Neuronal stem cell (in vitro differentiated cells): ENCODE measurements at regions not wholly inside any gene's neighbourhood (a gene's known extent, or its start where the extent isn't known, plus 50 kb on each side); places are given as distances from the start of the nearest gene placed in this dataset.
A peak's percentile ranks its signal among the peaks of the same experiment; 100 is the strongest.

Experiments
- DNase-seq: peaks from one replicate; pipeline ENCODE4 v3.0.0-alpha.2; 2013; ENCODE audit warnings: low spot score
- H2AFZ ChIP-seq: one replicate; pipeline ENCODE4 v1.6.1; 2013; ENCODE audit warnings: mild to moderate bottlenecking, low read length, inconsistent platforms
- H2AK5ac ChIP-seq: 2 replicates; pipeline ENCODE4 v1.6.1; 2013; ENCODE audit warnings: low read depth, mild to moderate bottlenecking, inconsistent platforms, low read length, moderate library complexity, mixed read lengths
- H2BK120ac ChIP-seq: 2 replicates; pipeline ENCODE4 v1.6.1; 2013; ENCODE audit warnings: low read depth, mild to moderate bottlenecking, inconsistent platforms, low read length, moderate library complexity, mixed read lengths
- H2BK12ac ChIP-seq: one replicate; pipeline ENCODE4 v1.6.1; 2013; ENCODE audit warnings: low read length, inconsistent platforms
- H2BK15ac ChIP-seq: 2 replicates; pipeline ENCODE4 v1.6.1; 2013; ENCODE audit warnings: mild to moderate bottlenecking, low read length, inconsistent platforms, mixed read lengths
- H2BK5ac ChIP-seq: one replicate; pipeline ENCODE4 v1.6.1; 2013; ENCODE audit warnings: inconsistent platforms, mild to moderate bottlenecking, low read length, moderate library complexity
- H3K14ac ChIP-seq: one replicate; pipeline ENCODE4 v1.6.1; 2013; ENCODE audit warnings: low read length, inconsistent platforms
- H3K18ac ChIP-seq: 2 replicates; pipeline ENCODE4 v1.6.1; 2013; ENCODE audit warnings: low read length, inconsistent platforms
- H3K23ac ChIP-seq: 2 replicates; pipeline ENCODE4 v1.6.1; 2013; ENCODE audit warnings: low read depth, mild to moderate bottlenecking, mixed read lengths, low read length, inconsistent platforms; ENCODE audit not compliant: poor library complexity
- H3K27ac ChIP-seq: replicated peaks from 3 replicates; pipeline ENCODE4 v1.5.1; 2013; ENCODE audit warnings: low read length, inconsistent platforms
- H3K27me3 ChIP-seq, 3 experiments: 2 replicates each; pipeline ENCODE4 v1.6.1; 2013; ENCODE audit warnings: low read length in 3 of 3, mild to moderate bottlenecking in 2 of 3, inconsistent platforms in 1 of 3, low read depth in 1 of 3, mixed read lengths in 1 of 3, moderate library complexity in 1 of 3; ENCODE audit not compliant: control insufficient read depth in 3 of 3, insufficient read depth in 3 of 3
- H3K36me3 ChIP-seq, 2 donors: replicated peaks in 1 of 2; 2 replicates each; pipeline ENCODE4 v1.6.1; 2013; ENCODE audit warnings: low read length in 2 of 2; ENCODE audit not compliant: control insufficient read depth in 2 of 2, insufficient read depth in 2 of 2
- H3K4ac ChIP-seq: 2 replicates; pipeline ENCODE4 v1.6.1; 2013; ENCODE audit warnings: inconsistent platforms, mild to moderate bottlenecking, low read length, moderate library complexity
- H3K4me1 ChIP-seq, 2 donors: 1 replicate in 1 of 2; 2 replicates in 1 of 2; pipeline ENCODE4 v1.6.1; 2013; ENCODE audit warnings: low read length in 2 of 2, low read depth in 1 of 2; ENCODE audit not compliant: control insufficient read depth in 2 of 2, insufficient read depth in 1 of 2
- H3K4me2 ChIP-seq: one replicate; pipeline ENCODE4 v1.6.1; 2013; ENCODE audit warnings: mild to moderate bottlenecking, low read length, inconsistent platforms; ENCODE audit not compliant: insufficient read depth, poor library complexity, severe bottlenecking
- H3K4me3 ChIP-seq, 2 donors: 2 replicates each; pipeline ENCODE4 v1.5.1; 2013; ENCODE audit warnings: low read length in 2 of 2, mild to moderate bottlenecking in 2 of 2, inconsistent platforms in 1 of 2, moderate library complexity in 1 of 2
- H3K79me1 ChIP-seq: one replicate; pipeline ENCODE4 v1.6.1; 2013; ENCODE audit warnings: low read depth, mild to moderate bottlenecking, inconsistent platforms, low read length, moderate library complexity
- H3K9ac ChIP-seq: one replicate; pipeline ENCODE4 v1.6.1; 2013; ENCODE audit warnings: mild to moderate bottlenecking, low read depth, low read length, inconsistent platforms; ENCODE audit not compliant: poor library complexity
- H3K9me3 ChIP-seq, 2 donors: replicated peaks in 1 of 2; 2 replicates each; pipeline versions ENCODE3 to v1.6.1; 2013; ENCODE audit warnings: low read length in 2 of 2, mild to moderate bottlenecking in 2 of 2, inconsistent platforms in 1 of 2, low read depth in 1 of 2, mixed read lengths in 1 of 2, moderate library complexity in 1 of 2; ENCODE audit not compliant: control insufficient read depth in 2 of 2, insufficient read depth in 1 of 2
- H4K8ac ChIP-seq: one replicate; pipeline ENCODE4 v1.6.1; 2013; ENCODE audit warnings: low read depth, mild to moderate bottlenecking, inconsistent platforms, low read length, moderate library complexity
- H4K91ac ChIP-seq: one replicate; pipeline ENCODE4 v1.6.1; 2013; ENCODE audit warnings: low read length, low read depth, mild to moderate bottlenecking, inconsistent platforms; ENCODE audit not compliant: poor library complexity
- WGBS, 2 donors: extraction: QIAGEN DNeasy Blood & Tissue Kit; methylation state at CpG; one replicate each; pipeline ENCODE4 v1.1.7; 2013; ENCODE audit warnings: missing lambda C conversion rate in 2 of 2, mixed read lengths in 1 of 2; ENCODE audit not compliant: insufficient read length in 2 of 2, insufficient replicate concordance in 1 of 2; ENCODE audit errors: extremely low coverage in 2 of 2; 5-methylcytosine and 5-hydroxymethylcytosine counted together

GRCh38 chr2:239577935-239578334 is 177.1 kb upstream of the HDAC4 start:
- Histone ChIP-seq H3K18ac (no peak overlapping the region), H3K79me1 (no peaks in the 10 kb centered on the region), H3K27ac (no peak overlapping the region), H3K4me3 (no peak overlapping the region), H3K27me3 (peaks cover 0 to 9% (median 0%) of the 10 kb centered on the region in 3 experiments), H3K9ac (no peak overlapping the region), H4K91ac (no peak overlapping the region), H2AK5ac (no peak overlapping the region), H3K9me3 (no peaks in the 10 kb centered on the region), H3K23ac (no peak overlapping the region), H2AFZ (no peak overlapping the region), H2BK15ac (no peak overlapping the region), H2BK120ac (no peak overlapping the region), H3K14ac (no peak overlapping the region), H3K4me2 (no peak overlapping the region), H3K4ac (no peak overlapping the region), H2BK5ac (no peak overlapping the region), H2BK12ac (no peak overlapping the region), H3K36me3 (no peaks in the 10 kb centered on the region), H3K4me1 (peaks cover 2% of the 10 kb centered on the region in 2 donors), H4K8ac (no peak overlapping the region)
- no peak for DNase-seq
- no CpG with 5 or more reads among the region's 12 CpGs for WGBS, 2 donors

DNA sequence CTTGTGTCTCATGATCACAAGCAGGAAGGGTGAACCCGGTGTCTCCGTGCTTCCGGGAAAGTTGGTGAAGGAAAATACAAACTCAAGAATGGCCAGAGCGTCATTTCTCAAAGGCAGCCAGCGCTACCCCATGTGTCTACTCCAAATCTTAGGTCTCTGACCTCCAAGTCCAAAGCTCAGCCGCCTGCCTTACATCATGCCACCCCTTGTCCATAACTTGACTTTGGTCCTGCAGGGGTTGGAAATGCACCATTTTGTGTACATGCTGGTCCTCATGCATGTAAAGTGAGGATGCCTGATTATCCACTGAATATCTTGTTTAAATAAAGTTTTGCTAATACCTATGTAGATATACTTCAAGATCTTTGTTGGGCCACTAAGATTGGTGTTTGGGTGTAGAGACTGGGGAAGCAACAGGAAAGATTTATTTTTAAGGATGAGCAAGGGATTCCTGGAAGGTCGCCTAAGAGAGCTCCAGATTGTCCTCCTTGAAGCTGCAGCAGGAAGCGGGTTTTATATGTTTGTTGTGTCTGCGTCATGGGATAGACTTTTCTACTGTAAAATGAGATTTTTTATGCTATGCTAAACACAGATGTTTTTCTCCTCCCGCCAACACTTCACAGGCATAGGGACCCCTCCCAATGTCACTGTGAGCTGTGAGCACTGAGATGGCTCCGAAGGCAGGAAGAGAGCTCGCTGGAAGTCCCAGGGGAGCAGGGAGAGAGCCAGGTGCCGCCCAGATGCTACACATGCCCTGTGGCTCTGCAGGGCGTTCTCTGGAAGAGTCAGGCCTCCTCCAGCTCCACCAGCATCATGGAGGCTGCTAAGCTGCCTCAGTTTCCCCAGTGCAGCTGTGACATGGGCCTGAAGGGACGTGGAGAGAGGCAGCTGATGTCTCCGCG is 176.2 kb upstream of the HDAC4 start:
- no CpG with 5 or more reads among the region's 17 CpGs for WGBS, 2 donors
- Histone ChIP-seq H3K14ac (no peak overlapping the region), H2BK12ac (no peak overlapping the region), H3K9ac (peak overlapping the region; percentile 53), H3K4me2 (no peak overlapping the region), H3K4me3 (no peak overlapping the region), H3K4me1 (peaks cover 0 to 2% of the 10 kb centered on the region in 2 donors), H2BK5ac (no peak overlapping the region), H4K91ac (no peak overlapping the region), H2BK120ac (no peak overlapping the region), H3K27ac (no peak overlapping the region), H3K36me3 (no peaks in the 10 kb centered on the region), H3K79me1 (no peaks in the 10 kb centered on the region), H2AFZ (no peak overlapping the region), H4K8ac (no peak overlapping the region), H3K9me3 (no peaks in the 10 kb centered on the region), H3K27me3 (peaks cover 0 to 9% (median 0%) of the 10 kb centered on the region in 3 experiments), H2AK5ac (no peak overlapping the region), H2BK15ac (no peak overlapping the region), H3K23ac (no peak overlapping the region), H3K18ac (no peak overlapping the region), H3K4ac (no peak overlapping the region)
- DNase-seq, result no peak

GRCh38 chr2:239575931-239576445 is 175.2 kb upstream of the HDAC4 start:
- Histone ChIP-seq H2BK12ac (no peak overlapping the region), H2AFZ (no peak overlapping the region), H4K91ac (no peak overlapping the region), H2BK5ac (no peak overlapping the region), H3K27me3 (peaks cover 0 to 9% (median 0%) of the 10 kb centered on the region in 3 experiments), H2BK15ac (no peak overlapping the region), H3K4ac (no peak overlapping the region), H3K27ac (no peak overlapping the region), H3K14ac (no peak overlapping the region), H3K79me1 (no peaks in the 10 kb centered on the region), H3K18ac (peak overlapping the region; percentile 21), H3K4me1 (peaks cover 0 to 2% of the 10 kb centered on the region in 2 donors), H2BK120ac (no peak overlapping the region), H3K4me3 (no peak overlapping the region), H3K9ac (no peak overlapping the region), H3K9me3 (no peaks in the 10 kb centered on the region), H3K36me3 (no peaks in the 10 kb centered on the region), H3K4me2 (no peak overlapping the region), H2AK5ac (no peak overlapping the region), H3K23ac (no peak overlapping the region), H4K8ac (no peak overlapping the region)
- no peak for DNase-seq
- WGBS, 2 donors, result no CpG with 5 or more reads among the region's 8 CpGs

GRCh38 chr2:239574434-239575156 is 173.8 kb upstream of the HDAC4 start:
- no peaks in the 10 kb centered on the region for H3K79me1 ChIP-seq
- H2AK5ac ChIP-seq, result peak overlapping the region; percentile 53
- H3K14ac ChIP-seq, result no peak overlapping the region
- DNase-seq, result no peak
- H3K27ac ChIP-seq, result no peak overlapping the region
- H3K27me3 ChIP-seq, result peaks cover 0 to 16% (median 0%) of the 10 kb centered on the region in 3 experiments
- no peak overlapping the region for H3K4me3 ChIP-seq
- H3K4ac ChIP-seq, result no peak overlapping the region
- no peak overlapping the region for H2BK120ac ChIP-seq
- no peaks in the 10 kb centered on the region for H3K9me3 ChIP-seq
- H2BK5ac ChIP-seq, result peak overlapping the region; percentile 31
- no peak overlapping the region for H2BK15ac ChIP-seq
- H3K4me2 ChIP-seq, result no peak overlapping the region
- no peaks in the 10 kb centered on the region for H3K36me3 ChIP-seq
- H3K18ac ChIP-seq, result peak overlapping the region; percentile 58
- H3K9ac ChIP-seq, result no peak overlapping the region
- no peak overlapping the region for H2AFZ ChIP-seq
- H4K91ac ChIP-seq, result no peak overlapping the region
- H3K4me1 ChIP-seq, result peaks cover 0 to 2% of the 10 kb centered on the region in 2 donors
- H2BK12ac ChIP-seq, result no peak overlapping the region
- no CpG with 5 or more reads among the region's 13 CpGs for WGBS, 2 donors
- no peak overlapping the region for H4K8ac ChIP-seq
- H3K23ac ChIP-seq, result no peak overlapping the region
